ENCODE measurements at regions not wholly inside any gene's neighbourhood (a gene's known extent, or its start where the extent isn't known, plus 50 kb on each side); places are given as distances from the start of the nearest gene placed in this dataset.
"Not testable (repeated sequence)": the region's sequence is repeated elsewhere in the genome, so short reads cannot be mapped to it uniquely, and the experiment has no call there.

- no peaks in the 10 kb centered on the region for H3K4me1 ChIP-seq (ENCODE audit: insufficient read depth, poor library complexity, severe bottlenecking)
- ATAC-seq (ENCODE audit: low read depth) (no peak), DNase-seq (ENCODE audit: low spot score) (no peak)
- H3K27me3 ChIP-seq (ENCODE audit: insufficient read depth, poor library complexity, severe bottlenecking), result no peaks in the 10 kb centered on the region
- H3K9me3 ChIP-seq (ENCODE audit: severe bottlenecking), result no peaks in the 10 kb centered on the region
- no peak for TF ChIP-seq CTCF (IDR thresholded peaks at IDR 0.05; ENCODE audit: poor library complexity, severe bottlenecking)
- no peaks in the 10 kb centered on the region for H3K36me3 ChIP-seq (ENCODE audit: low read depth)
- no peak overlapping the region for H3K4me3 ChIP-seq (ENCODE audit: severe bottlenecking)
- no peak overlapping the region for H3K27ac ChIP-seq (ENCODE audit: poor library complexity, severe bottlenecking)
These were observed 209.2 kb upstream of the GATA6 start for GRCh38 chr18:21960189-21960588.

- H3K9me3 ChIP-seq (ENCODE audit: severe bottlenecking), result no peaks in the 10 kb centered on the region
- no peak for ATAC-seq (ENCODE audit: low read depth)
- no peaks in the 10 kb centered on the region for H3K4me1 ChIP-seq (ENCODE audit: insufficient read depth, poor library complexity, severe bottlenecking)
- no peaks in the 10 kb centered on the region for H3K36me3 ChIP-seq (ENCODE audit: low read depth)
- no peak for DNase-seq (ENCODE audit: low spot score)
- TF ChIP-seq CTCF (IDR thresholded peaks at IDR 0.05; ENCODE audit: poor library complexity, severe bottlenecking), result no peak
- H3K27me3 ChIP-seq (ENCODE audit: insufficient read depth, poor library complexity, severe bottlenecking), result no peaks in the 10 kb centered on the region
- no peak overlapping the region for H3K4me3 ChIP-seq (ENCODE audit: severe bottlenecking)
- H3K27ac ChIP-seq (ENCODE audit: poor library complexity, severe bottlenecking), result no peak overlapping the region
These were observed 206.1 kb upstream of the GATA6 start for GRCh38 chr18:21963336-21963735.

- H3K4me1 ChIP-seq (ENCODE audit: insufficient read depth, poor library complexity, severe bottlenecking), result no peaks in the 10 kb centered on the region
- no peak overlapping the region for H3K4me3 ChIP-seq (ENCODE audit: severe bottlenecking)
- no peaks in the 10 kb centered on the region for H3K27me3 ChIP-seq (ENCODE audit: insufficient read depth, poor library complexity, severe bottlenecking)
- no peak overlapping the region for H3K27ac ChIP-seq (ENCODE audit: poor library complexity, severe bottlenecking)
- no peak for TF ChIP-seq CTCF (IDR thresholded peaks at IDR 0.05; ENCODE audit: poor library complexity, severe bottlenecking)
- ATAC-seq (ENCODE audit: low read depth) (no peak), DNase-seq (ENCODE audit: low spot score) (no peak)
- no peaks in the 10 kb centered on the region for H3K36me3 ChIP-seq (ENCODE audit: low read depth)
- no peaks in the 10 kb centered on the region for H3K9me3 ChIP-seq (ENCODE audit: severe bottlenecking)
These were observed 201.1 kb upstream of the GATA6 start for GRCh38 chr18:21968338-21968737.

GRCh38 chr18:21972281-21972680 lies 197.1 kb upstream of the GATA6 start:
- TF ChIP-seq CTCF (IDR thresholded peaks at IDR 0.05; ENCODE audit: poor library complexity, severe bottlenecking), result no peak
- Histone ChIP-seq H3K4me1 (ENCODE audit: insufficient read depth, poor library complexity, severe bottlenecking) (no peaks in the 10 kb centered on the region), H3K9me3 (ENCODE audit: severe bottlenecking) (no peaks in the 10 kb centered on the region), H3K27ac (ENCODE audit: poor library complexity, severe bottlenecking) (no peak overlapping the region), H3K27me3 (ENCODE audit: insufficient read depth, poor library complexity, severe bottlenecking) (no peaks in the 10 kb centered on the region), H3K36me3 (ENCODE audit: low read depth) (no peaks in the 10 kb centered on the region), H3K4me3 (ENCODE audit: severe bottlenecking) (no peak overlapping the region)
- ATAC-seq (ENCODE audit: low read depth), result no peak
- no peak for DNase-seq (ENCODE audit: low spot score)

- not testable (repeated sequence) for H3K4me3 ChIP-seq (ENCODE audit: severe bottlenecking); H3K36me3 ChIP-seq (ENCODE audit: low read depth); H3K9me3 ChIP-seq (ENCODE audit: severe bottlenecking); ATAC-seq (ENCODE audit: low read depth); H3K27me3 ChIP-seq (ENCODE audit: insufficient read depth, poor library complexity, severe bottlenecking); DNase-seq (ENCODE audit: low spot score); H3K4me1 ChIP-seq (ENCODE audit: insufficient read depth, poor library complexity, severe bottlenecking); H3K27ac ChIP-seq (ENCODE audit: poor library complexity, severe bottlenecking)
These were observed 193.4 kb upstream of the GATA6 start for GRCh38 chr18:21975954-21976353.
